Right lobe of liver (tissue), 4 donors: ENCODE measurements at regions not wholly inside any gene's neighbourhood (a gene's known extent, or its start where the extent isn't known, plus 50 kb on each side); places are given as distances from the start of the nearest gene placed in this dataset.

Source experiments
- POLR2A ChIP-seq: fragments of 450-650 bp; IDR thresholded peaks from one replicate; pipeline ENCODE4 v1.6.1; 2017; ENCODE audit warnings: antibody characterized with exemption, mild to moderate bottlenecking
- TF ChIP-seq, protein P1 (sequence below), 4 donors: fragments of 200-600 bp in 3 of 4; fragments of 450-650 bp in 1 of 4; IDR thresholded peaks; one replicate each; pipeline versions ENCODE4 v1.5.1 to v1.8.0; 2016 to 2022; ENCODE audit warnings: antibody characterized with exemption in 4 of 4, mild to moderate bottlenecking in 2 of 4
- donor health status: DM: no; HTN: no; CAD: no.
- donor health status: DM: no; HTN: no; CAD: no.
- donor health status: DM: no; HTN: yes; CAD: no.

DNA sequence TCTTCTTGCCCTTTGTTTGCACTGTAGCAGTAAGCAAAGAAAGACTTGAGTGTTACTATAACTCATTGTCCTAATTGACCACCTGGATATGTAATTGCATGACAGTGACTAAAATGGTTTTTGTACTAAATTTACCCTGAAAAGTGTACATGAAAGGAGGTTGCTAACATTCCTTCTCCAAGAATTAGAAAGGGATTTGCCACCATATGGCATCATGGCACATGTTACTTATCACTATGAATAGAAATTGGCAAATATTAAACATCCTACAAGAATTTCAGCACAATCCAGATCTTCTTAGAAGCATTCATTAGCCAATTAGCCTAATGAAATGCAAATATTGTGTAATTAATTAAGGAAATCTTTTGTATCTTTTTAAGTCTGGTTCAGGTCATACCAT lies 834.2 kb downstream of the STPG2 start:
- TF ChIP-seq, protein P1, sequence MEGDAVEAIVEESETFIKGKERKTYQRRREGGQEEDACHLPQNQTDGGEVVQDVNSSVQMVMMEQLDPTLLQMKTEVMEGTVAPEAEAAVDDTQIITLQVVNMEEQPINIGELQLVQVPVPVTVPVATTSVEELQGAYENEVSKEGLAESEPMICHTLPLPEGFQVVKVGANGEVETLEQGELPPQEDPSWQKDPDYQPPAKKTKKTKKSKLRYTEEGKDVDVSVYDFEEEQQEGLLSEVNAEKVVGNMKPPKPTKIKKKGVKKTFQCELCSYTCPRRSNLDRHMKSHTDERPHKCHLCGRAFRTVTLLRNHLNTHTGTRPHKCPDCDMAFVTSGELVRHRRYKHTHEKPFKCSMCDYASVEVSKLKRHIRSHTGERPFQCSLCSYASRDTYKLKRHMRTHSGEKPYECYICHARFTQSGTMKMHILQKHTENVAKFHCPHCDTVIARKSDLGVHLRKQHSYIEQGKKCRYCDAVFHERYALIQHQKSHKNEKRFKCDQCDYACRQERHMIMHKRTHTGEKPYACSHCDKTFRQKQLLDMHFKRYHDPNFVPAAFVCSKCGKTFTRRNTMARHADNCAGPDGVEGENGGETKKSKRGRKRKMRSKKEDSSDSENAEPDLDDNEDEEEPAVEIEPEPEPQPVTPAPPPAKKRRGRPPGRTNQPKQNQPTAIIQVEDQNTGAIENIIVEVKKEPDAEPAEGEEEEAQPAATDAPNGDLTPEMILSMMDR (IDR thresholded peaks at IDR 0.05): no peak
- TF ChIP-seq POLR2A: no peak
